Gastrocnemius medialis (tissue), 4 donors: ENCODE measurements at regions not wholly inside any gene's neighbourhood (a gene's known extent, or its start where the extent isn't known, plus 50 kb on each side); places are given as distances from the start of the nearest gene placed in this dataset.

Experiments used
- ATAC-seq, 2 donors: fragments of 150-250 bp; one replicate each; pipeline ENCODE4 v1.9.1; 2016
- DNase-seq, 2 donors: peaks; one replicate each; pipeline ENCODE4 v3.0.0-alpha.2; 2019
- H3K27ac ChIP-seq, 4 donors: fragments of 200-600 bp; sonication (generic); 1 replicate in 1 of 4; 2 replicates in 3 of 4; pipeline ENCODE4 v1.5.1; 2016 to 2018; ENCODE audit warnings: mild to moderate bottlenecking in 2 of 4, moderate library complexity in 1 of 4
- H3K27me3 ChIP-seq, 3 donors: fragments of 200-600 bp; sonication (generic) in 2 of 3; 1 replicate in 1 of 3; 2 replicates in 2 of 3; pipeline versions ENCODE4 v1.5.1 to v1.6.0; 2016 to 2019; ENCODE audit warnings: mild to moderate bottlenecking in 1 of 3, moderate library complexity in 1 of 3
- H3K36me3 ChIP-seq, 2 donors: fragments of 200-600 bp; sonication (generic) in 1 of 2; one replicate each; pipeline ENCODE4 v1.5.1; 2017 to 2018
- H3K4me1 ChIP-seq, 2 donors: fragments of 200-600 bp; sonication (generic) in 1 of 2; one replicate each; pipeline ENCODE4 v1.5.1; 2016 to 2017; ENCODE audit warnings: mild to moderate bottlenecking in 2 of 2
- H3K4me3 ChIP-seq, 4 donors: fragments of 200-600 bp; sonication (generic) in 3 of 4; 1 replicate in 1 of 4; 2 replicates in 3 of 4; pipeline ENCODE4 v1.5.1; 2016 to 2019; ENCODE audit warnings: mild to moderate bottlenecking in 2 of 4
- H3K9me3 ChIP-seq, 3 donors: fragments of 200-600 bp; sonication (generic) in 2 of 3; 1 replicate in 1 of 3; 2 replicates in 2 of 3; pipeline ENCODE4 v1.5.1; 2016 to 2019
- POLR2A ChIP-seq, 2 donors: fragments of 450-650 bp; IDR thresholded peaks; one replicate each; pipeline ENCODE4 v1.6.1; 2017; ENCODE audit warnings: antibody characterized with exemption in 2 of 2, mild to moderate bottlenecking in 2 of 2, moderate library complexity in 2 of 2
- in situ Hi-C, 4 donors: fragments of 200-750 bp; cut with MboI; loops; one replicate each; pipeline versions ENCODE4 v1.15.0 to v1.8.0; 2017; ENCODE audit warnings: low sequenced_read_pairs in 4 of 4
- intact Hi-C: fragments of 100-400 bp; cut with DNase I; formaldehyde crosslinking; loops from one replicate; pipeline ENCODE4 v1.15.1; 2023; ENCODE audit warnings: low total_unique reads
- TF ChIP-seq, protein P1 (sequence below), 5 experiments: fragments of 450-650 bp in 3 of 5; fragments of 200-600 bp in 2 of 5; sonication (generic) in 2 of 5; IDR thresholded peaks in 4 of 5; conservative IDR thresholded peaks in 1 of 5; 1 replicate in 4 of 5; 2 replicates in 1 of 5; pipeline ENCODE4 v1.5.1; 2016 to 2019; ENCODE audit warnings: antibody characterized with exemption in 5 of 5, mild to moderate bottlenecking in 3 of 5, moderate library complexity in 3 of 5

DNA sequence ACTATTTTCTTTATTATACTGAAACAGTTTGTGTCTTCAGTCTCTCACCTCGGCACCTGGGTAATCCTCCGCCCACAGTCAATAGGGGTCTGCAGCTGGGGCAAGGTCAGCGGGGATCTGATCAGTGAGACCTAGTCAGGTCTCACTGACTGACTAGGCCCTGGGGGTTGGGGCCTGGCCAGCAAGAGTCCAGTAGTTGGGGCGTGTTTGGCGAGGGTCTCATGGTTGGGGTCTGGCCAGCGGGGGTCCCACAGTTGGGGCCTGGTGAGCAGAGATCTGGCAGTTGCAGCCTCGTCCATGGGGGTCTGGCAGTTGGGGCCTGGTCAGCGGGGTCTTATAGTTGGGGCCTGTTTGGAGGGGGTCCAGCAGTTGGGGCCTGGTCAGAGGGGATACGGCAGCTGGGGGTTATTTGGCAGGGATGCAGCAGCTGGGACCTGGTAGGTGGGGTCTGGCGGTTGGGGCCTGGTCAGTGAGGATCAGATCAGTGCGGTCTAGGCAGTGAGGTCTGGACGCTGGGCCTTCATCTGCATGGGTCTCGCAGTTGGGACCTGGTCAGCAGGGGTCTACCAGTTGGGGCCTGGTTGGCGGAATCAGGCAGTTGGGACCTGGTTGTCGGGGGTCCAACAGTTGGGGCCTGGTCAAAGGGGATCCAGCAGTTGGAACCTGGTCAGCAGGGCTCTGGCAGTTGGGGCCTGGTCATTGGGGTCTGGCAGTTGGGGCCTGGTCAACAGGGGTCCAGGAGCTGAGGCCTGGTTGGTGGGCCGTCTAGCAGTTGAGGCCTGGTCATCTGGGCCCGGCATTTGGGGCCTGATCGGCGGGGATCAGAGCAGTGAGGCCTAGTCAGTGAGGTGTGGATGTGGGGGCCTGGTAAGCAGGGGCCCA lies 61.1 kb upstream of the TPM4 start:
- Histone ChIP-seq H3K27me3 (no peaks in the 10 kb centered on the region), H3K27ac (no peak overlapping the region), H3K36me3 (no peaks in the 10 kb centered on the region), H3K4me1 (no peaks in the 10 kb centered on the region), H3K4me3 (no peak overlapping the region), H3K9me3 (no peaks in the 10 kb centered on the region)
- in situ Hi-C loops, result no loop called here
- intact Hi-C loops, result no loop called here
- no peak for ATAC-seq
- no peak for DNase-seq
- TF ChIP-seq POLR2A (IDR thresholded peaks at IDR 0.05), result no peak
- TF ChIP-seq, protein P1, sequence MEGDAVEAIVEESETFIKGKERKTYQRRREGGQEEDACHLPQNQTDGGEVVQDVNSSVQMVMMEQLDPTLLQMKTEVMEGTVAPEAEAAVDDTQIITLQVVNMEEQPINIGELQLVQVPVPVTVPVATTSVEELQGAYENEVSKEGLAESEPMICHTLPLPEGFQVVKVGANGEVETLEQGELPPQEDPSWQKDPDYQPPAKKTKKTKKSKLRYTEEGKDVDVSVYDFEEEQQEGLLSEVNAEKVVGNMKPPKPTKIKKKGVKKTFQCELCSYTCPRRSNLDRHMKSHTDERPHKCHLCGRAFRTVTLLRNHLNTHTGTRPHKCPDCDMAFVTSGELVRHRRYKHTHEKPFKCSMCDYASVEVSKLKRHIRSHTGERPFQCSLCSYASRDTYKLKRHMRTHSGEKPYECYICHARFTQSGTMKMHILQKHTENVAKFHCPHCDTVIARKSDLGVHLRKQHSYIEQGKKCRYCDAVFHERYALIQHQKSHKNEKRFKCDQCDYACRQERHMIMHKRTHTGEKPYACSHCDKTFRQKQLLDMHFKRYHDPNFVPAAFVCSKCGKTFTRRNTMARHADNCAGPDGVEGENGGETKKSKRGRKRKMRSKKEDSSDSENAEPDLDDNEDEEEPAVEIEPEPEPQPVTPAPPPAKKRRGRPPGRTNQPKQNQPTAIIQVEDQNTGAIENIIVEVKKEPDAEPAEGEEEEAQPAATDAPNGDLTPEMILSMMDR (IDR thresholded peaks at IDR 0.05 in 4 of 5, conservative IDR thresholded peaks at IDR 0.05 in 1 of 5), result no peak

DNA sequence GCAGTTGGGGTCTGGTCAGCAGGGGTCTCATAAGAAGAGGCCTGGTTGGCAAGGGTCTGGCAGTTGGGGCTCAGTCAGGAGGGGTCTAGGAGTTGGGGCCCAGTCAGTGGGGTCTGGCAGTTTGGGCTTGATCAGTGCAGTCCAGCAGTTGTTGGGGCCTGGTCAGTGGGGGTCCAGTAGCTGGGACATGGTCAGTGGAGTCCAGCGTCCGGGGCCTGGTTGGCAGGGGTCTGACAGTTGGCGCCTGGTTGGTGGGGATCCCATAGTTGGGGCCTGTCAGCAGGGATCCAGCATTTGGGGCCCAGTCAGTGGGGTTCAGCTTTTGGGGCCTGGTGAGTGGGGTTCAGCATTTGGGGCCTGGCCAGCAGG lies 60.5 kb upstream of the TPM4 start:
- H3K27ac ChIP-seq, result no peak overlapping the region
- no peak for DNase-seq
- ATAC-seq, result no peak
- intact Hi-C loops (no loop called here), in situ Hi-C loops (no loop called here)
- H3K9me3 ChIP-seq, result no peaks in the 10 kb centered on the region
- H3K27me3 ChIP-seq, result no peaks in the 10 kb centered on the region
- no peaks in the 10 kb centered on the region for H3K36me3 ChIP-seq
- H3K4me1 ChIP-seq, result no peaks in the 10 kb centered on the region
- H3K4me3 ChIP-seq, result no peak overlapping the region
- TF ChIP-seq, protein P1 (IDR thresholded peaks at IDR 0.05 in 4 of 5, conservative IDR thresholded peaks at IDR 0.05 in 1 of 5), result no peak
- no peak for TF ChIP-seq POLR2A (IDR thresholded peaks at IDR 0.05)

DNA sequence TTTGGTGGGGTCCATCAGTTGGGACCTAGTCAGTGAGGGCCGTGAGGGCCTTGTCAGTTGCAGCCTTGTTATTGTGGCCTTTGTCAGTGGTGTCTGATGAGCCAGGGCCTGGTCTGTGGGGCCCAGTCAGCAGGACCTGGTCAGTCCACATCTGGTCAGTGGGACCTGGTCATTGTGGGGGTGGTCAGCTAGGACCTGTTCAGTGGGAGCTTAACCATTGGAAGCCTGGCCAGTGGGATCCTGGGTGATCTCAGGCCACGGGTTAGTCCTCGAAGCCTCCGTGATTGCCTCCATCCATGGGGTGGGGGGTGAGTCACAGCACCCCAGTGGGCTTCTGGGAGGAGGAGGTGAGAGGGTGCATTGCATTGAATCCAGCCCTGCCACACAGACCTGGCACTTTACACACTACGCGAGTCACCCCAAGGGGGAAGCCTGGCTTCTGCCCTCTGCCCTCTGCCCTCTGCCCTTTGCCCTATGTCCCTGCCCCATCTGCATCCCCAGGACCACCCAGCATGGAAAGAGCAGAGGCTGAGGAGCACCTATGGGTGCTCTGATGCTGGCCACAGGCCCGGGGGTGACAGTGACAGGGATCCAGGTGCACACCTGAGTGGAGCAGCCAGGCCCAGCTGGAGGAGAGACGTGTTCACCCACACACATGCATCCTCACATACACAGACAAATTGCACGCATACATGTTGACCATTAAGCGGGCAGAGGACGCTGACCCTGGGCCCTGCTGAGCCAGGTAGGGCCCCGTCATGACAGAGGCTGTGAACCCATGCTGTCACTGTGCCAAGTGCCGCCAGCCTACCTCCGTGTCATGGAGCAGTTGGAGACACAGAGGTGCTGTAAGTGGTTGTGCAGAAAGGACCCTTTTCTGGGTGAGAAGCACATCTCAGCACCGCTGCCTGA lies 59.8 kb upstream of the TPM4 start:
- Histone ChIP-seq H3K4me3 (no peak overlapping the region), H3K9me3 (no peaks in the 10 kb centered on the region), H3K4me1 (no peaks in the 10 kb centered on the region), H3K27ac (no peak overlapping the region), H3K27me3 (no peaks in the 10 kb centered on the region), H3K36me3 (no peaks in the 10 kb centered on the region)
- DNase-seq (no peak), ATAC-seq (no peak)
- in situ Hi-C loops, result no loop called here
- no peak for TF ChIP-seq POLR2A (IDR thresholded peaks at IDR 0.05)
- TF ChIP-seq, protein P1 (IDR thresholded peaks at IDR 0.05 in 4 of 5, conservative IDR thresholded peaks at IDR 0.05 in 1 of 5), result no peak
- intact Hi-C loops, result no loop called here

DNA sequence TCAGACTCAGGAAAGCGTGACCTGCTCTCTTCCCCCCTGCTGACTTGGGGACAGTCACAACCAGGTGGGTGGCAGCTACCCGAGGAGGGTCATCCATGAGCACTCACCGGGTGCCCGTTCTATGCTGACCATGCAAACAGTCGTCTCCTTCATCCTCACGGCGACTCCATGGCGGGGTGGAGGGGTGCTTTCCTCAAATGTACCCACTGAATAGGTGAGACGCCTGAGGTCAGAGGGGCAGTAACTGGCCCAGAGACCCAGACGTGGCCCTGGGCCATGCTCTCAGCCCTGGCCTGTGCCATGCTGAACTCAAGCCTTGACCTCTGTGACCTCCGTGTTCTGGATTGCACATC lies 59.2 kb upstream of the TPM4 start:
- TF ChIP-seq, protein P1 (IDR thresholded peaks at IDR 0.05 in 4 of 5, conservative IDR thresholded peaks at IDR 0.05 in 1 of 5), result no peak
- TF ChIP-seq POLR2A (IDR thresholded peaks at IDR 0.05), result no peak
- ATAC-seq (no peak), DNase-seq (no peak)
- in situ Hi-C loops (no loop called here), intact Hi-C loops (no loop called here)
- no peaks in the 10 kb centered on the region for H3K9me3 ChIP-seq
- H3K27ac ChIP-seq, result no peak overlapping the region
- H3K27me3 ChIP-seq, result no peaks in the 10 kb centered on the region
- no peaks in the 10 kb centered on the region for H3K36me3 ChIP-seq
- H3K4me3 ChIP-seq, result no peak overlapping the region
- no peaks in the 10 kb centered on the region for H3K4me1 ChIP-seq
